ENCODE measurements at regions not wholly inside any gene's neighbourhood (a gene's known extent, or its start where the extent isn't known, plus 50 kb on each side); places are given as distances from the start of the nearest gene placed in this dataset.
A peak's percentile ranks its signal among the peaks of the same experiment; 100 is the strongest.

GRCh38 chr11:130761560-130762220, 154.6 kb downstream of the SNX19 start:
- no peaks in the 10 kb centered on the region for H3K36me3 ChIP-seq
- intact Hi-C loops (cut with DNase I; ENCODE audit: low total_unique reads): no loop called here
- H3K4me3 ChIP-seq: no peak overlapping the region
- H3K27me3 ChIP-seq: no peaks in the 10 kb centered on the region
- H3K27ac ChIP-seq: peak overlapping the region; percentile 84
- no peaks in the 10 kb centered on the region for H3K9me3 ChIP-seq
- no peak for DNase-seq (ENCODE audit: low spot score in 2 of 2)
- TF ChIP-seq POLR2AphosphoS5 (IDR thresholded peaks at IDR 0.05): no peak
- TF ChIP-seq CTCF (IDR thresholded peaks at IDR 0.05): no peak
- no peak for TF ChIP-seq POLR2A (IDR thresholded peaks at IDR 0.05)
- peaks cover 0 to 6% of the 10 kb centered on the region in 2 donors for H3K4me1 ChIP-seq

GRCh38 chr11:130762638-130763037, 153.6 kb downstream of the SNX19 start:
- peak; percentile 94 to 98 for DNase-seq (ENCODE audit: low spot score in 2 of 2)
- no peaks in the 10 kb centered on the region for H3K36me3 ChIP-seq
- no peaks in the 10 kb centered on the region for H3K9me3 ChIP-seq
- peaks cover 0 to 6% of the 10 kb centered on the region in 2 donors for H3K4me1 ChIP-seq
- no peak overlapping the region for H3K4me3 ChIP-seq
- intact Hi-C loops (cut with DNase I; ENCODE audit: low total_unique reads): no loop called here
- H3K27ac ChIP-seq: peak overlapping the region; percentile 84
- TF ChIP-seq POLR2A (IDR thresholded peaks at IDR 0.05): no peak
- TF ChIP-seq POLR2AphosphoS5 (IDR thresholded peaks at IDR 0.05): peak; percentile 51 to 85 (median 76)
- TF ChIP-seq CTCF (IDR thresholded peaks at IDR 0.05): peak; percentile 12 to 22 (median 20)
- H3K27me3 ChIP-seq: no peaks in the 10 kb centered on the region

- H3K27ac ChIP-seq: peak overlapping the region; percentile 84
- TF ChIP-seq POLR2AphosphoS5 (IDR thresholded peaks at IDR 0.05) (no peak), CTCF (IDR thresholded peaks at IDR 0.05) (no peak), POLR2A (IDR thresholded peaks at IDR 0.05) (no peak)
- peak in 1 of 2 donors; percentile 61 for DNase-seq (ENCODE audit: low spot score in 2 of 2)
- H3K4me3 ChIP-seq: peak overlapping the region in 1 of 3 donors; percentile 8
- H3K36me3 ChIP-seq: no peaks in the 10 kb centered on the region
- no peaks in the 10 kb centered on the region for H3K27me3 ChIP-seq
- peaks cover 0 to 6% of the 10 kb centered on the region in 2 donors for H3K4me1 ChIP-seq
- H3K9me3 ChIP-seq: no peaks in the 10 kb centered on the region
- intact Hi-C loops (cut with DNase I; ENCODE audit: low total_unique reads): no loop called here
Observed at GRCh38 chr11:130763087-130763980, 152.9 kb downstream of the SNX19 start.

- Histone ChIP-seq H3K9me3 (no peaks in the 10 kb centered on the region), H3K4me1 (peaks cover 0 to 6% of the 10 kb centered on the region in 2 donors), H3K36me3 (no peaks in the 10 kb centered on the region), H3K27me3 (no peaks in the 10 kb centered on the region), H3K27ac (no peak overlapping the region), H3K4me3 (no peak overlapping the region)
- DNase-seq (ENCODE audit: low spot score in 2 of 2): no peak
- intact Hi-C loops (cut with DNase I; ENCODE audit: low total_unique reads): no loop called here
- TF ChIP-seq POLR2AphosphoS5 (IDR thresholded peaks at IDR 0.05) (no peak), CTCF (IDR thresholded peaks at IDR 0.05) (no peak), POLR2A (IDR thresholded peaks at IDR 0.05) (no peak)
Observed at GRCh38 chr11:130765406-130765805, 150.9 kb downstream of the SNX19 start.
